ENCODE measurements at regions not wholly inside any gene's neighbourhood (a gene's known extent, or its start where the extent isn't known, plus 50 kb on each side); places are given as distances from the start of the nearest gene placed in this dataset.

- H3K4me3 ChIP-seq: no peak overlapping the region
Measured at GRCh38 chr2:200042102-200042735, 86.8 kb downstream of the MAIP1 start.

GRCh38 chr2:200042944-200043343, 87.6 kb downstream of the MAIP1 start:
- Histone ChIP-seq H3K4me1 (no peaks in the 10 kb centered on the region), H3K36me3 (no peaks in the 10 kb centered on the region), H3K27ac (no peak overlapping the region), H3K27me3 (no peaks in the 10 kb centered on the region), H3K9me3 (no peaks in the 10 kb centered on the region), H3K4me3 (no peak overlapping the region)
- intact Hi-C loops (cut with DNase I; ENCODE audit: low total_unique reads) (no loop called here), in situ Hi-C loops (cut with MboI; ENCODE audit: low sequenced_read_pairs in 4 of 4) (no loop called here)
- no peak for DNase-seq
- no peak for ATAC-seq
- no peak for TF ChIP-seq POLR2A (IDR thresholded peaks at IDR 0.05)
- no peak for TF ChIP-seq CTCF (IDR thresholded peaks at IDR 0.05 in 4 of 5, conservative IDR thresholded peaks at IDR 0.05 in 1 of 5)

More at GRCh38 chr2:200042102-200042735, 86.8 kb downstream of the MAIP1 start:
- TF ChIP-seq POLR2A (IDR thresholded peaks at IDR 0.05) (no peak), CTCF (IDR thresholded peaks at IDR 0.05 in 4 of 5, conservative IDR thresholded peaks at IDR 0.05 in 1 of 5) (no peak)
- in situ Hi-C loops (cut with MboI; ENCODE audit: low sequenced_read_pairs in 4 of 4) (no loop called here), intact Hi-C loops (cut with DNase I; ENCODE audit: low total_unique reads) (no loop called here)
- H3K27me3 ChIP-seq: no peaks in the 10 kb centered on the region
- no peaks in the 10 kb centered on the region for H3K4me1 ChIP-seq
- no peak for ATAC-seq
- H3K36me3 ChIP-seq: no peaks in the 10 kb centered on the region
- DNase-seq: no peak
- no peaks in the 10 kb centered on the region for H3K9me3 ChIP-seq
- no peak overlapping the region for H3K27ac ChIP-seq

GRCh38 chr2:200044453-200044852, 89.1 kb downstream of the MAIP1 start:
- ATAC-seq: no peak

GRCh38 chr2:200048421-200048820, 93.0 kb downstream of the MAIP1 start:
- intact Hi-C loops (cut with DNase I; ENCODE audit: low total_unique reads) (no loop called here), in situ Hi-C loops (cut with MboI; ENCODE audit: low sequenced_read_pairs in 4 of 4) (no loop called here)
- ATAC-seq: no peak
- DNase-seq: no peak
- H3K4me1 ChIP-seq: no peaks in the 10 kb centered on the region
- H3K27ac ChIP-seq: no peak overlapping the region
- H3K27me3 ChIP-seq: no peaks in the 10 kb centered on the region
- no peaks in the 10 kb centered on the region for H3K36me3 ChIP-seq
- H3K4me3 ChIP-seq: no peak overlapping the region
- TF ChIP-seq POLR2A (IDR thresholded peaks at IDR 0.05) (no peak), CTCF (IDR thresholded peaks at IDR 0.05 in 4 of 5, conservative IDR thresholded peaks at IDR 0.05 in 1 of 5) (no peak)
- H3K9me3 ChIP-seq: no peaks in the 10 kb centered on the region

More at GRCh38 chr2:200044453-200044852, 89.1 kb downstream of the MAIP1 start:
- intact Hi-C loops (cut with DNase I; ENCODE audit: low total_unique reads) (no loop called here), in situ Hi-C loops (cut with MboI; ENCODE audit: low sequenced_read_pairs in 4 of 4) (no loop called here)
- Histone ChIP-seq H3K4me1 (no peaks in the 10 kb centered on the region), H3K36me3 (no peaks in the 10 kb centered on the region), H3K9me3 (no peaks in the 10 kb centered on the region), H3K27me3 (no peaks in the 10 kb centered on the region), H3K27ac (no peak overlapping the region), H3K4me3 (no peak overlapping the region)
- no peak for DNase-seq
- TF ChIP-seq POLR2A (IDR thresholded peaks at IDR 0.05) (no peak), CTCF (IDR thresholded peaks at IDR 0.05 in 4 of 5, conservative IDR thresholded peaks at IDR 0.05 in 1 of 5) (no peak)

- no peak for ATAC-seq
- intact Hi-C loops (cut with DNase I; ENCODE audit: low total_unique reads): no loop called here
- in situ Hi-C loops (cut with MboI; ENCODE audit: low sequenced_read_pairs in 4 of 4): no loop called here
- Histone ChIP-seq H3K36me3 (no peaks in the 10 kb centered on the region), H3K4me1 (no peaks in the 10 kb centered on the region), H3K27ac (no peak overlapping the region), H3K27me3 (no peaks in the 10 kb centered on the region), H3K9me3 (no peaks in the 10 kb centered on the region), H3K4me3 (no peak overlapping the region)
- TF ChIP-seq POLR2A (IDR thresholded peaks at IDR 0.05) (no peak), CTCF (IDR thresholded peaks at IDR 0.05 in 4 of 5, conservative IDR thresholded peaks at IDR 0.05 in 1 of 5) (no peak)
- DNase-seq: no peak
Measured at GRCh38 chr2:200049086-200049485, 93.7 kb downstream of the MAIP1 start.
